Endothelial cell (in vitro differentiated cells): ENCODE measurements at regions not wholly inside any gene's neighbourhood (a gene's known extent, or its start where the extent isn't known, plus 50 kb on each side); places are given as distances from the start of the nearest gene placed in this dataset.
A peak's percentile ranks its signal among the peaks of the same experiment; 100 is the strongest.

ENCODE experiments used
- DNase-seq: peaks from one replicate; pipeline ENCODE4 v3.0.0; 2021; ENCODE audit warnings: low spot score
- H3K27ac Mint-ChIP-seq: one replicate; pipeline ENCODE4 v1.8.0; 2021; ENCODE audit warnings: mixed read lengths, inconsistent platforms; ENCODE audit not compliant: unreplicated experiment
- H3K27me3 Mint-ChIP-seq: one replicate; pipeline ENCODE4 v1.8.0; 2021; ENCODE audit warnings: mild to moderate bottlenecking, moderate library complexity, mixed read lengths, inconsistent platforms; ENCODE audit not compliant: unreplicated experiment
- H3K36me3 Mint-ChIP-seq: one replicate; pipeline ENCODE4 v1.8.0; 2021; ENCODE audit warnings: mild to moderate bottlenecking, low read depth, mixed read lengths, inconsistent platforms; ENCODE audit not compliant: unreplicated experiment
- H3K4me1 Mint-ChIP-seq: one replicate; pipeline ENCODE4 v1.8.0; 2021; ENCODE audit warnings: mild to moderate bottlenecking, mixed read lengths, inconsistent platforms; ENCODE audit not compliant: unreplicated experiment
- H3K4me3 Mint-ChIP-seq: one replicate; pipeline ENCODE4 v1.8.0; 2021; ENCODE audit warnings: mild to moderate bottlenecking, mixed read lengths, inconsistent platforms; ENCODE audit not compliant: unreplicated experiment
- H3K9me3 Mint-ChIP-seq: one replicate; pipeline ENCODE4 v1.8.0; 2021; ENCODE audit warnings: mixed read lengths, inconsistent platforms; ENCODE audit not compliant: unreplicated experiment
- CTCF ChIP-seq: fragments of 200-600 bp; sonication (generic); IDR thresholded peaks from one replicate; pipeline ENCODE4 v1.5.0; 2021; ENCODE audit warnings: antibody characterized with exemption; ENCODE audit not compliant: unreplicated experiment

GRCh38 chr5:108637134-108637533, 110.6 kb upstream of the FER start:
- H3K27ac Mint-ChIP-seq: peak overlapping the region; percentile 5
- no peaks in the 10 kb centered on the region for H3K9me3 Mint-ChIP-seq
- peaks cover 13% of the 10 kb centered on the region for H3K4me1 Mint-ChIP-seq
- TF ChIP-seq CTCF: no peak
- no peak for DNase-seq
- H3K4me3 Mint-ChIP-seq: no peak overlapping the region
- no peaks in the 10 kb centered on the region for H3K27me3 Mint-ChIP-seq
- peaks cover 4% of the 10 kb centered on the region for H3K36me3 Mint-ChIP-seq

- peaks cover 4% of the 10 kb centered on the region for H3K36me3 Mint-ChIP-seq
Measured at GRCh38 chr5:108636135-108636853, 111.4 kb upstream of the FER start.

GRCh38 chr5:108634617-108635288, 112.9 kb upstream of the FER start:
- no peak overlapping the region for H3K4me3 Mint-ChIP-seq
- no peak overlapping the region for H3K27ac Mint-ChIP-seq
- no peaks in the 10 kb centered on the region for H3K27me3 Mint-ChIP-seq
- H3K9me3 Mint-ChIP-seq: no peaks in the 10 kb centered on the region
- H3K4me1 Mint-ChIP-seq: peaks cover 6% of the 10 kb centered on the region
- TF ChIP-seq CTCF: no peak
- H3K36me3 Mint-ChIP-seq: peaks cover 4% of the 10 kb centered on the region
- no peak for DNase-seq

More at GRCh38 chr5:108636135-108636853, 111.4 kb upstream of the FER start:
- DNase-seq: no peak
- TF ChIP-seq CTCF: no peak
- H3K4me1 Mint-ChIP-seq: peaks cover 6% of the 10 kb centered on the region
- H3K4me3 Mint-ChIP-seq: no peak overlapping the region
- H3K27ac Mint-ChIP-seq: no peak overlapping the region
- no peaks in the 10 kb centered on the region for H3K27me3 Mint-ChIP-seq
- no peaks in the 10 kb centered on the region for H3K9me3 Mint-ChIP-seq

- H3K36me3 Mint-ChIP-seq: peaks cover 4% of the 10 kb centered on the region
- no peak for TF ChIP-seq CTCF
- peaks cover 6% of the 10 kb centered on the region for H3K4me1 Mint-ChIP-seq
- no peaks in the 10 kb centered on the region for H3K27me3 Mint-ChIP-seq
- no peak overlapping the region for H3K4me3 Mint-ChIP-seq
- no peaks in the 10 kb centered on the region for H3K9me3 Mint-ChIP-seq
- no peak overlapping the region for H3K27ac Mint-ChIP-seq
- no peak for DNase-seq
Measured at GRCh38 chr5:108634010-108634616, 113.6 kb upstream of the FER start.
